ENCODE measurements at regions not wholly inside any gene's neighbourhood (a gene's known extent, or its start where the extent isn't known, plus 50 kb on each side); places are given as distances from the start of the nearest gene placed in this dataset.

DNA sequence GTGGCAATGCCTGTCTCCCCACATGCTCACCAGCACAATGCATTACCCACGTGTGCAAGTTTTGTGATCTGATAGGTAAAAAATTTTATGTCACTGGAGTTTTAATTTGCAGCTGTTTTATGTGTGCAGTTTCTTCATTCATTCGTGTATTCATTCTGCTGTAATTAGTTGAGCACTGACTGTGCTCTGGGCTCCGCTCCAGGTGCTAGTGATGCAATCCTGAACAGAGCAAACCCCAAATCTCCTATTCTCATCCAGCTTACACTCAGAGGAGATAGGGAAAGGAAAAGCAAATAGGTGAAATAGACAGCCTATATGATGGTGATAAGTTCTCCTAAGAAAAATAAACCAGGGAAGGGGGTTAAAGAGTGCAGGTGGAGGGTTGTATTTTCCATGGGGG is 148.4 kb downstream of the TENT4A start:
- no peak overlapping the region for H3K27ac ChIP-seq
- H3K4me1 ChIP-seq (ENCODE audit: control insufficient read depth in 1 of 2, insufficient read depth in 1 of 2, low read depth in 1 of 2, low read length in 1 of 2) = no peaks in the 10 kb centered on the region
- no peak for TF ChIP-seq CTCF (IDR thresholded peaks at IDR 0.05)
- H3K4me3 ChIP-seq (ENCODE audit: low read depth in 1 of 2, low read length in 1 of 2) = no peak overlapping the region
- H3K27me3 ChIP-seq = no peaks in the 10 kb centered on the region
- no peaks in the 10 kb centered on the region for H3K9me3 ChIP-seq
- no peaks in the 10 kb centered on the region for H3K36me3 ChIP-seq

- H3K4me1 ChIP-seq (ENCODE audit: control insufficient read depth in 1 of 2, insufficient read depth in 1 of 2, low read depth in 1 of 2, low read length in 1 of 2) = no peaks in the 10 kb centered on the region
- H3K4me3 ChIP-seq (ENCODE audit: low read depth in 1 of 2, low read length in 1 of 2) = no peak overlapping the region
- no peaks in the 10 kb centered on the region for H3K9me3 ChIP-seq
- H3K27me3 ChIP-seq = no peaks in the 10 kb centered on the region
- no peak for TF ChIP-seq CTCF (IDR thresholded peaks at IDR 0.05)
- H3K27ac ChIP-seq = no peak overlapping the region
- H3K36me3 ChIP-seq = no peaks in the 10 kb centered on the region
Measured at GRCh38 chr5:6862306-6862705, 149.1 kb downstream of the TENT4A start.

GRCh38 chr5:6867712-6868111 is 154.5 kb downstream of the TENT4A start:
- no peak for TF ChIP-seq CTCF (IDR thresholded peaks at IDR 0.05)
- no peaks in the 10 kb centered on the region for H3K9me3 ChIP-seq
- H3K4me3 ChIP-seq (ENCODE audit: low read depth in 1 of 2, low read length in 1 of 2) = no peak overlapping the region
- H3K36me3 ChIP-seq = no peaks in the 10 kb centered on the region
- no peaks in the 10 kb centered on the region for H3K27me3 ChIP-seq
- no peak overlapping the region for H3K27ac ChIP-seq
- no peaks in the 10 kb centered on the region for H3K4me1 ChIP-seq (ENCODE audit: control insufficient read depth in 1 of 2, insufficient read depth in 1 of 2, low read depth in 1 of 2, low read length in 1 of 2)

DNA sequence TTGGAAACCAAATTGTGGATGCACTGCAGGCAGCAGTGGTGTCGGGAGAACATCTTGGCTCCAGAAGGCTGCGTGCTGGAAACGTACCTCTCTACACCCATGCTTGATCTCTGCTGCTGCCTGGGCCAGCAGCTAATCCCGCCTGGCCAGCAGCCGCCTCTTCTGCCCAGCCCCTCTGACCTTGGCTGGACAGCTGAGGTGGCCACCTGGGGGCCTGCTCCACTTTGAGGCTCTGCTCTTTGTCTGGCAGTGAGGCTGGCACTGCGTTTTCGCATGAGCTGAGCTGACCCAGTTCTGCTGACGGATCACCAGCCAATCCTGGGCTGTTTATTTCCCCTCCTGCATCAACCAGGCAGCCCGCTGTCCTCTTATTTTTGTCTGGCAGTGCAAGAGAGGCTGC is 154.9 kb downstream of the TENT4A start:
- no peak overlapping the region for H3K27ac ChIP-seq
- H3K4me1 ChIP-seq (ENCODE audit: control insufficient read depth in 1 of 2, insufficient read depth in 1 of 2, low read depth in 1 of 2, low read length in 1 of 2) = no peaks in the 10 kb centered on the region
- no peak for TF ChIP-seq CTCF (IDR thresholded peaks at IDR 0.05)
- H3K4me3 ChIP-seq (ENCODE audit: low read depth in 1 of 2, low read length in 1 of 2) = no peak overlapping the region
- H3K36me3 ChIP-seq = no peaks in the 10 kb centered on the region
- no peaks in the 10 kb centered on the region for H3K9me3 ChIP-seq
- H3K27me3 ChIP-seq = no peaks in the 10 kb centered on the region

- no peak for TF ChIP-seq CTCF (IDR thresholded peaks at IDR 0.05)
- H3K4me1 ChIP-seq (ENCODE audit: control insufficient read depth in 1 of 2, insufficient read depth in 1 of 2, low read depth in 1 of 2, low read length in 1 of 2) = no peaks in the 10 kb centered on the region
- no peak overlapping the region for H3K27ac ChIP-seq
- H3K27me3 ChIP-seq = no peaks in the 10 kb centered on the region
- no peaks in the 10 kb centered on the region for H3K36me3 ChIP-seq
- no peaks in the 10 kb centered on the region for H3K9me3 ChIP-seq
- no peak overlapping the region for H3K4me3 ChIP-seq (ENCODE audit: low read depth in 1 of 2, low read length in 1 of 2)
Measured at GRCh38 chr5:6868575-6869215, 155.5 kb downstream of the TENT4A start.

DNA sequence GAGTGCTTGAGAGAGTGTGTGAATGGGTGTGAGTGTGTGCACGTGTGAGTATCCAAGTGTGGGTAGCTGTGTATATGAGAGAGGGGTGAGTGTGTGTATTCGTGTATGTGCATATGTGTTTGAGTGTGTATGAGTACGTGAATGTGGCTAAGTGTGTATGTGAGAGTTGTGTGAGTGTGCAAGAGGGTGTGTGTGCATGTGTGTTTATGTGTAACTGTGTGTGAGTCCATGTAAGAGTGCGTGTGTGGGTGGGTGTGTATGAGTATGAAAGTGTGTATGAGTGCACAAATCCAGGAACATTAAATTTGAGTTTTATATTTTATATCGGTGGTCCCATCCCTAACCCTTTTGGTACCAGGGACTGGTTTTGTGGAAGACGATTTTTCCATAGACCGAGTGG is 156.4 kb downstream of the TENT4A start:
- Histone ChIP-seq H3K27ac (no peak overlapping the region), H3K27me3 (no peaks in the 10 kb centered on the region), H3K4me3 (ENCODE audit: low read depth in 1 of 2, low read length in 1 of 2) (no peak overlapping the region), H3K4me1 (ENCODE audit: control insufficient read depth in 1 of 2, insufficient read depth in 1 of 2, low read depth in 1 of 2, low read length in 1 of 2) (no peaks in the 10 kb centered on the region), H3K9me3 (no peaks in the 10 kb centered on the region), H3K36me3 (no peaks in the 10 kb centered on the region)
- no peak for TF ChIP-seq CTCF (IDR thresholded peaks at IDR 0.05)

Data from neutrophil (primary cell).